ENCODE measurements at regions not wholly inside any gene's neighbourhood (a gene's known extent, or its start where the extent isn't known, plus 50 kb on each side); places are given as distances from the start of the nearest gene placed in this dataset.
"Not testable (repeated sequence)": the region's sequence is repeated elsewhere in the genome, so short reads cannot be mapped to it uniquely, and the experiment has no call there.

DNA sequence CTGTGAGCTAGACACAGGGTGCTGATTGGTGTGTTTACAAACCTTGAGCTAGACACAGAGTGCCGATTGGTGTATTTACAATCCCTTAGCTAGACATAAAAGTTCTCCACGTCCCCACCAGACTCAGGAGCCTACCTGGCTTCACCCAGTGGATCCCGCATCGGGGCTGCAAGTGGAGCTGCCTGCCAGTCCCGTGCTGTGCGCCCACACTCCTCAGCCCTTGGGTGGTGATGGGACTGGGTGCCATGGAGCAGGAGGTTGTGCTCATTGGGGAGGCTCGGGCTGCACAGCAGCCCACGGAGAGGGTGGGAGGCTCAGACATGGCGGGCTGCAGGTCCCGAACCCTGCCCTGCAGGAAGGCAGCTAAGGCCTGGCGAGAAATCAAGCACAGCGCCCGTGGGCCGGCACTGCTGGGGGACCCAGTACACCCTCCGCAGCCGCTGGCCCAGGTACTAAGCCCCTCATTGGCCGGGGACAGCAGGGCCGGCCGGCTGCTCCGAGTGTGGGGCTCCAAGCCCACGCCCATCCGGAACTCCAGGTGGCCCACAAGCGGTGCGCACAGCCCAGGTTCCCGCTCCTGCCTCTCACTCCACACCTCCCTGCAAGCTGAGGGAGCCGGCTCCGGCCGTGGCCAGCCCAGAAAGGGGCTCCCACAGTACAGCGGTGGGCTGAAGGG is 158.6 kb downstream of the SPIN4 start:
- not testable (repeated sequence) for H3K4me3 ChIP-seq (ENCODE audit: control insufficient read depth, low read depth, low read length); DNase-seq (ENCODE audit: low read depth)

DNA sequence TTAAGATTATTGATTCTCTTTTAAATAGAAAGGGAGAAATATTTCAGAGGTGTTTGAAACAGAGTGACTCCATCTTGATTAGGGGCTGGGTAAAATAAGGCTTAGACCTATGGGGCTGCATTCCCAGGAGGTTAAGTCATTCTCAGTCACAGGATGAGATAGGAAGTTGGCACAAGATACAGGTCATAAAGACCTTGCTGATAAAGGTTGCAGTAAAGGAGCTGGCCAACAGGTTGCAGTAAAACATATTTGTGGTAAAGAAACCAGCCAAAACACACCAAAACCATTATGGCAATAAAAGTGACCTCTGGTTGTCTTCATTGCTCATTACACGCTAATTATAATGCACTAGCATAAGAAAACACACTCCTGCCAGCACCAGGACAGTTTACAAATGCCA is 165.0 kb downstream of the SPIN4 start:
- TF ChIP-seq, protein P1, sequence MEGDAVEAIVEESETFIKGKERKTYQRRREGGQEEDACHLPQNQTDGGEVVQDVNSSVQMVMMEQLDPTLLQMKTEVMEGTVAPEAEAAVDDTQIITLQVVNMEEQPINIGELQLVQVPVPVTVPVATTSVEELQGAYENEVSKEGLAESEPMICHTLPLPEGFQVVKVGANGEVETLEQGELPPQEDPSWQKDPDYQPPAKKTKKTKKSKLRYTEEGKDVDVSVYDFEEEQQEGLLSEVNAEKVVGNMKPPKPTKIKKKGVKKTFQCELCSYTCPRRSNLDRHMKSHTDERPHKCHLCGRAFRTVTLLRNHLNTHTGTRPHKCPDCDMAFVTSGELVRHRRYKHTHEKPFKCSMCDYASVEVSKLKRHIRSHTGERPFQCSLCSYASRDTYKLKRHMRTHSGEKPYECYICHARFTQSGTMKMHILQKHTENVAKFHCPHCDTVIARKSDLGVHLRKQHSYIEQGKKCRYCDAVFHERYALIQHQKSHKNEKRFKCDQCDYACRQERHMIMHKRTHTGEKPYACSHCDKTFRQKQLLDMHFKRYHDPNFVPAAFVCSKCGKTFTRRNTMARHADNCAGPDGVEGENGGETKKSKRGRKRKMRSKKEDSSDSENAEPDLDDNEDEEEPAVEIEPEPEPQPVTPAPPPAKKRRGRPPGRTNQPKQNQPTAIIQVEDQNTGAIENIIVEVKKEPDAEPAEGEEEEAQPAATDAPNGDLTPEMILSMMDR (conservative IDR thresholded peaks at IDR 0.05; ENCODE audit: control insufficient read depth, insufficient read depth, low read depth, low read length): no peak
- no peak overlapping the region for H3K4me3 ChIP-seq (ENCODE audit: control insufficient read depth, low read depth, low read length)
- DNase-seq (ENCODE audit: low read depth): no peak

DNA sequence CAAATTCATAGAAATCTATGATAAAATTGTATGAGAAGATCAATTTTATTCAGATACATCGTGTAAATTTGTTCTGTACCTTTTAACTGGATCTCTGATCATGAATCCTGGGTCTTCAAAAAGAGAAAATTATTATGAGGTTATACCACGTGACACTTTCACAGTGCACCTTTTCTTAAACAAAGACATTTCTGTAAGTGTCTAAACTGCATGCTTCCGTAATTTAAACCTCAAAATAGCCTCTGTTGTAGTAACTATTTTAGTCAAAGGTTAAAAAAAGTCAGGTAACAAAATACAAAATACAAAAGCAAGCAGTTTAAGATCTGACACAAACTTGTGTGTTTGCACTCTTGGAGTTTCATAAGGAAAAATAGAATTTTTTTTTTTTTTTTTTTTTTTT is 171.3 kb downstream of the SPIN4 start:
- DNase-seq (ENCODE audit: low read depth); H3K4me3 ChIP-seq (ENCODE audit: control insufficient read depth, low read depth, low read length): not testable (repeated sequence)

DNA sequence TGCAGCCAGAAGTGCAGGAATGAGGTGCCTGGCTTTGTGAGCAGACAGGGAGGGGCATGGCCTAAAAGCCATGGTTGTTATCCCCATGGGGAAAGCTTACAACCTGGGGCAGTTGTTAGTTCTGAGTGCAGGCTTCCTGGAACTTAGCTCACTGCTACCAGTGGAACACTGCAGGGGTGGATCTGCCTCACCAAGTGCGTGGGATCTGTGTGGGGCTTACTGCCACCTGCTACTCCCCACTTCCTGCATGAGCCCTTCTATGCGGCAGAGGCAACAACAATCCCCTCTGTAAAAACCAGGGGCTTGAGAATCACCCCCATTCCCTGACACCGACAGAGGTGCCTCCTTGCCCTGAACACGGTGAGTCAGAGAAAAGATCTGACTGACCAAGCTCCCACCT is 174.6 kb downstream of the SPIN4 start:
- DNase-seq (ENCODE audit: low read depth); H3K4me3 ChIP-seq (ENCODE audit: control insufficient read depth, low read depth, low read length): not testable (repeated sequence)

DNA sequence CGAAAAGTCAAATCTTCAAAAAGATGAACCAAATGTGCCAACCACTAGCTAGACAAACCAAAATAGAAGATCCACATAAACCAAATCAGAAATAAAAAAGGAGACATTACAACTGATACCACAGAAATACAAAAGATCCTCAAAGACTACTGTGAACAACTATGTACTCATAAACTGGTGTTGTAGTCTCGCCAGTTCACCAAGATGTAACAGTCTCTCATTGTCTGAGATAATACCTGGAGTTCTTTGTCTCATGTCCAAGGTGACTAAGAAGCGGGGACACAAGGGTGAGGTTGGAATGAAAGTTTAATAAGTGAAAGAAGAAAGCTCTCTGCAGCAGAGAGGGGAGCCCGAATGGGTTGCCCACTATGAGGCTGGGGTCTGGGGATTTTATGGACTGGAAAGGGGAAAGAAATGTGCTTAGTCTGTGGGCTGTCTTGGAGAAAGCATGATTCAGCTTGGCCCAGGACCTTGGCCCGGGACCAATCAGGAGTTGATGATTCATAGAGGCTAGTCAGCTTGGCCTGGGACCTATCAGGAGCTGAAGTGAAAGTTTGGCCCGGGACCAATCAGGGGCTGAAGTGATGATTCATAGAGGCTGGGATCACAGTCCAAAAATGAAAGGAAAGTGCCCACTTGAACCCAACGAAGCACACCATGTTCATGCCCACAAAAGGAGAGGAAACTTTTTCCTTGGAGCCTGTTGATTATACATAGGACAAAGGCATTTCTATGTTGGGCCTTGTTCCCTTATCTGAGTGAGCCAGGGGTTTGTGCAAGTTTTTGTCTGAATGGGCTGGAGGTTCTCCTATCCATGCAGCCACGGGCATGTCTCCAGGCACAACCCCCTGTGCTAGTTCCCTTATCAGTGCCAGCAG is 177.1 kb downstream of the SPIN4 start:
- H3K4me3 ChIP-seq (ENCODE audit: control insufficient read depth, low read depth, low read length); DNase-seq (ENCODE audit: low read depth): not testable (repeated sequence)

DNA sequence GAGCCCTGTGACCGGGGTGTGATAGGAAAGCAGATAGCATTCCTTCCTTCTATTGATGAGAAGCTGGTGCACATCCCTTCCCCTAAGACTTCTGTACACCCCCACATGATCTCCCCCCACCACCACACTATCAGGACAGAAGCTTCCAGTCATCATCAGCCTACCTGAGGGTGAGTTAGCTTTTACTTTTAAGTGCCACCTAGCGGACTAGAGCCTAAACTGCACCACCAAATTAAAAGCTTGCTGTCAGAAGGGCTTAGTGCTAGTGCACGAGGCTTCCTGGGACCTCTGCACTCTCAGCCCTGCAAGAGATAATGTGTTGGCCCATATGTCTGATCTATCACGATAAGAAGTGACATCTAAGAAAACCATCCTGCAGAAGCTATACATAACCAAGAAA is 181.7 kb downstream of the SPIN4 start:
- H3K4me3 ChIP-seq (ENCODE audit: control insufficient read depth, low read depth, low read length); DNase-seq (ENCODE audit: low read depth): not testable (repeated sequence)

DNA sequence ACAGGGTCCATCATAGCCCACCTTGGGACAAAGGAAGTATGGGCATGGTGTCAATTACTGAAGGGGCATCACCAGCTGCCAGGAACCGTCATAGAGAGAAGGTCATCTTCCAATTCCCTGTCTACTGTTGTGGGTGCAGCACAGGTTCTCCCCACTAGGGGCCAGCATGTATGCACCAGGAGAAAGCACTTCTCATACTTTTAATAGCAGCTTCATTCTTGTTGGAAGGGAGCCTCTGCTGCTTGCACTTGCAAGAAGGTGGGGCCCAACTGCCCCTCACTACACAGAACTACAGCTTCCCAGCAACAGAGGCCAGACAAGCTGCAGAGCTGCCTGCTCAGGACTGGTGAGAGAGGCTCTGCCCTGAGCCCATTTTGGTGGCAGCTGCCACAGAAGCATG is 182.2 kb downstream of the SPIN4 start:
- DNase-seq (ENCODE audit: low read depth); H3K4me3 ChIP-seq (ENCODE audit: control insufficient read depth, low read depth, low read length): not testable (repeated sequence)

DNA sequence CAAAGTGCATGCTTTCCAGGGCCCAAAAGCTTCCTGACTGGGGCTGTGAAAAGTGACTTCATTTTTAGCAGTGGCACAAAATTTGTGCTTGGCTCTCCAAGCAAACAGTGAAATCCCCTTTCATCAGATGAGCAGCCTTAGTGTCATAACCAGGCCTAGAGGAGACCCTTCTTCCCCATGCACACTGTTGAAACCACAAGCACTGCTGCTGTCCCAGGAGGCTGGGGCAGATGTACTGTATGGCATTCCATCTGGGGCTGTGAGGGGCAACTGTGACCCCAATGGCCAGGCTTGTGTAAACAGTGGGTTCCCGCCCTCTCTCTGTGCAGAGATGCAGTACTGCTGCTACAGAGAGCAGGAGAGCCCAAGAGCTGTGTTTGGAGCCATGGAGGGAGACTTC is 184.1 kb downstream of the SPIN4 start:
- DNase-seq (ENCODE audit: low read depth); H3K4me3 ChIP-seq (ENCODE audit: control insufficient read depth, low read depth, low read length): not testable (repeated sequence)

DNA sequence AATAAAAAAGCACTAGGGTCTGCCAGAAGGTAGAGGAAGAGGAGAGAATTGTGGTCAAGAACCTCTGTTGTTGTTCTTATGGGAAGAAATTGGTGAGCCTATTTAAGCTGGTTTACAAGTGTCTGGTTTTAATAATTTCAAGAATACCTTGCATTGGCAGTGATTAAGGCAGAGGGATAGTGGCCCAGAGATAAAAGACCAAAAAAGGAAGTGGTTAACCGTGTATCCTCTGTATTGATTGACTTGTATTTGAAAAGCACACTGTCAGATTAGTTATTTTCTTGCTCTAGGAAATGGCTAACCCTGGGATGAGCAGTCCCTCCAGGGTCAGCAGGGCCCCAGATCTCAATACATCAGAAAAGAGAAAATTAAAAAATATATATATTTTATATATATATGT is 190.1 kb downstream of the SPIN4 start:
- not testable (repeated sequence) for DNase-seq (ENCODE audit: low read depth); H3K4me3 ChIP-seq (ENCODE audit: control insufficient read depth, low read depth, low read length)

DNA sequence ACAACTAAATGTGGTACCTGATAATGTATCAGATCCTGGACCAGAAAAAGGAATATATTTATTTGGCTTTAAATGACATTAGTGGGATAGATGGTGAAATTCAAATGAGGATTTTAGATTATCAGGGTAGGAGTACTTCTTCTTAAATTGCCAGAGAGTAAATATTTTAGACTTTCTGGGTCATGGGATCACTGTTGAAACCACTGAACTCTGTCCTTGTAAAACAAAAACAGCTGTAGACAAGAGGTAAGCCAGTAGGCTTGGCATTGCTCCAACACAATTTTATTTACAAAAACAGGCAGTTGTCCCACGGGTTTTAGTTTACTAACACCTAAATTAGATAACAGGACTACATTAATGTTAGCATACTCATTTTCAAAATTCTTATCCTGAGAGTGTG is 190.8 kb downstream of the SPIN4 start:
- not testable (repeated sequence) for H3K4me3 ChIP-seq (ENCODE audit: control insufficient read depth, low read depth, low read length); DNase-seq (ENCODE audit: low read depth)

DNA sequence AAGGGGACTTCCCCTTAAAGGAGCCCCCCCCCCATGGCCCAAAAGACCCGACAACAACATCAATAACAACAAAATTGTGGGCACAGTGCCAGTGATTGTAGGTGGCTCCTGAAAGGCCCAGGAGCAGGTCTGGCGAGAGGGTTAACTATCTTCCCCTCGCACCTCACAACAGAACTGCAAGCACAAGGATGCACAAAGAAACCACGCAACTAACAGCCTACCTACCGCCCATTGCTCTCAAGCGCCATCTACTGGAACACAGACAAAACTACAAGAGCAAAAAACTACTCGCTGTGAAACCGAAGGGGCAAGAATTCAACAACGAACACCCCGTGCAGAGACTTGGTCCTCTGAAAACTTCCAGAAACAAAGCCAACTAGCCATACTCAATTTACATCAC is 205.6 kb downstream of the SPIN4 start:
- DNase-seq (ENCODE audit: low read depth); H3K4me3 ChIP-seq (ENCODE audit: control insufficient read depth, low read depth, low read length): not testable (repeated sequence)

DNA sequence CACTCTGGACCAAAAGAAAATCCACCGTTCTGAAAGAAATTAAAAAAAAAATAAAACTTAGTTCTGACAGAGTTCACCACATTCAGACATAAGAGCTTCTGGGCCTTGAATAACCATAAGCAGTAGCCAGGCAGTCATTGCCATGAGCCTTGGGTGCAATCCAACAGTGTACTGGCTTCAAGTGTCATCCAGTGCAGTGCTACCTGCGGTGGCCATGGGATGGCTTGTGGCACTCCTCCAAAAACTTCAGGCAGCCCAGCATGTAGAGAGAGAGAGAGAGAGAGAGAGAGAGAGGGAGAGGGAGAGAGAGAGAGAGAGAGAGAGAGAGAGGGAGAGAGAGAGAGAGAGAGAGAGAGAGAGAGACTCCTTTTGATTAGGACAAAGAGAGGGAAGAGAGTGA is 208.5 kb downstream of the SPIN4 start:
- DNase-seq (ENCODE audit: low read depth); H3K4me3 ChIP-seq (ENCODE audit: control insufficient read depth, low read depth, low read length): not testable (repeated sequence)

DNA sequence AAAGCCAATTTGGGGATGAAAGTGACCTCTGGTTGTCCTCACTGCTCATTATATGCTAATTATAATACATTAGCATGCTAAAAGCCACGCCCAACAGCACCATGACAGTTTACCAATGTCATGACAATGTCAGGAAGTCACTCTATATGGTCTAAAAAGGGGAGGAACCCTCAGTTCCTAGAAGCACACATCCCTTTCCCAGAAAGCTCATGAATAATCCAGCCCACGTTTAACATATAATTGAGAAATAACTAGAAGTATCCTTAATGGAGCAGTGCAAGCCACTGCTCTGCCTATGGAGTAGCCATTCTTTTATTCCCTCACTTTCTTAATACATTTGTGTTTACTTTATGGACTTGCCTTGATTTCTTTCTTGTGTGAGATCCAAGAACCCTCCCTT is 215.3 kb downstream of the SPIN4 start:
- not testable (repeated sequence) for DNase-seq (ENCODE audit: low read depth); H3K4me3 ChIP-seq (ENCODE audit: control insufficient read depth, low read depth, low read length)
